Activated CD8-positive, alpha-beta memory T cell treated with anti-CD3 and anti-CD28 coated beads, Interleukin-2, amount 50 U/mL, for 1 hour (primary cell): ENCODE measurements at regions not wholly inside any gene's neighbourhood (a gene's known extent, or its start where the extent isn't known, plus 50 kb on each side); places are given as distances from the start of the nearest gene placed in this dataset.

Source experiments
- DNase-seq: peaks from one replicate; pipeline ENCODE4 v3.0.0-alpha.2; 2020; ENCODE audit errors: extremely low read depth

DNA sequence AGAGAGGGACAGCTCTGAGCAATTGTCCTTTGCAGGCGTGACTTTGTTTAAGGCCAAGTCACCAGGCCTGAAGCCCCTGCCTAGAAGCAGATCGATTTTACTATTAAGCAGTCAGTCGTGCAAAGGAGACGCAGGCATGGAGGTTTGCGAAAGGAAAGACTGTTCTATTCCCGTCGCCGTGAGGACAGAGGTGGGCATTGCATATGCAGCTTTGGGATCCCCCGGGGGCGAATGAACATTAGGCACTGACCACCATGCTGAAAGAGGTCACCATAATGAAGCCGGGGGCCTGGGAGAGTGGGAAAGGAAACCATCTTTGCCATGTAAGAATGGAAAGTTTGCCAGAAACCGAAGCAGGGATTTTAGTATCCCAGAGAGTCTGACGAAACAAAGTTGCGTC is 231.6 kb downstream of the BCL11A start:
- DNase-seq: no peak

DNA sequence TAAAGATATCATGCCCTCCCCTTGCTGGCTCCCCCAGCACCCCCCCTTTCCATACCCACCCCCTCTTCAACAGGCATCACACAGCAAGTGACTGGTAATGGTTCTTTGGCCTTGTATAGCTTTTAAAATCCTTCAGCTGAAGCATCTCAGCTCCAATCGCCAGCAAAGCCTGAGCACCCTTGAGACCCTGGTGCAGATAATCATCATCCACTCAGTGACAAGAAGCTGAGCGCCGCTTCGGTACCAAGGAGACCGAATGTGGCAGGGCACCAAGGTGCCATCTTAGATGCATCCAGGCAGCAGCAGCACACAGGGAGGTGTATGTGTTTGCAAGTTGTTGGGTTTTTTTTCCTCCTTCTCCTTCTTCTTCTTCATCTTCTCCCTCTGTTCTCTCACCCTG is 232.7 kb downstream of the BCL11A start:
- DNase-seq: no peak

DNA sequence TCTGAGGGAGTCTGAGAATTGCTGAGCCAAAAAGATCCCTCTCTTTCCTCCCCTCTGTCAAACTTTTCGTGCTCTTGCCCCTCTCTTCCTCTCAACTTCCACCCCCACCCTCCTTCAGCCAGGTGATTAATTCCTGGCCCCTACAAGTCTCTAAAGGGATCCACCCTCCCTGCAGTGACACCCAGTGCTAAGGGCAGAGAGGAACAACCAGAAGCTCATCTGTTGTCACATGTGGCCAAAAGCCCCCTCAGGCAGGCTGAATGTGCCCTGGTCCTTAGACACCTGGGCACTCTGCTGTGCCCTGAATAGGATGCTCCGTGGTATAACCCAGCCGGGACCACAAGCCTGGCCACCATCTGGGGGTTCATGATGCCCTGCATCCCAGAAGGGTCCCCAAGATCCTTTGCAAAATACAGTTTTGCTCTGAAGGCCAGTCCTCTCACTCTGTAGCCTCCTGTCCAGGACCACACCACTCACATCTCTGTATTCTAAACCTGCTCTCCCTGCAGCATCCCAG is 234.4 kb downstream of the BCL11A start:
- DNase-seq: no peak

DNA sequence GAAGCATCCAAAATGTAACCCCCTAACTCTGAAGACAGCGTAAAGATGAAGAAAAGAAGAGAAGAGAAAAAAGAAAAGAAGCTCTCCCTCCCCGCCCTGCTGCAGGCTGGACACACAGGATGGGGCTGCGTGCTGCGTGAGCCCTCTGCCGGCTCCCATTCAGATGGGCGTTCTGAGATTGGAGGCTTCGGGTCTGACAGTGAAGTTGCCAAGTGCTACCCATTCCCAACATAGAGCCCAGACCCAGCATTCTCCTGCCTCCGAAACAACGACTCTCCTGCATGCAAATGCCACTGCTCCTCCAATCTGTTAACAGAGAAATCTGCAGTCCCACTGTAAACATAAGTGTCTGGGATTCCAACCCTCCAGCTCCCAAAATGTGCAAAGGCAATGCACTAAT is 234.9 kb downstream of the BCL11A start:
- DNase-seq: no peak

DNA sequence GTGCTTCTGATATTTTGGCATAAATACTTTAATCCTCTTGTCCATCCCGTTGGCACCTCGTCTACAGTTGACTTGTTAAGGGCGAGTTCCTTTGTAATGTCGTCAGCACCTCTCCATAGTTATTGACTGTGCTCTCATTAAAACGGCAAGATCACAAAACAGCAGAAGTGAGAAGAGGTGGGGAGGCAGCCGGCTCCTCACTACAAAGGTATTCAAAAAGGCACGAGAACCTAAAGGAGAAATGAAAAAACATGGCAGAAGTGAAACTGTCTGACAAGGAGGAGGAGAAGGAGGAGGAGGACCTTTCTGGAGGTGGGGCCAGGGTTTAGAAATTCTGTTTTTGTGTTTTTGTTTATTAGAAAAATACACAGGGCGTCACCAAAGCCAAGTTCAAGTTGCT is 235.6 kb downstream of the BCL11A start:
- no peak for DNase-seq

DNA sequence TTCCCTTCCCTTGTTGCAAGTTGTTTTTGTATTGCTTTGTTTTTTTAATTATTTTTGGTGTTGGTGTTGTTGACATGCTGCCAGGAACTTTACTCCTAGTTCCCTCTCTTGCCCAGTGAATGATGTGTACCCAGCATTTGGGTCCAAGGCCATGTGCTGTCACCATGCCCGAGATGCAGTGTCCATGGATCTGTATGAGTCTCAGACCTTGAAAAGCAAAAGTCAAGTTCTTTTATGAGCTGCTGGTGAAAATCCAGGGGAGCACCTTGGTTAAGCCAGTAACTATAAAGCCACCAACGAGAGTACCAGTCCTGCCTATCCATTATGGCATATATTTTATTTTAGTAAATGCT is 236.4 kb downstream of the BCL11A start:
- no peak for DNase-seq

DNA sequence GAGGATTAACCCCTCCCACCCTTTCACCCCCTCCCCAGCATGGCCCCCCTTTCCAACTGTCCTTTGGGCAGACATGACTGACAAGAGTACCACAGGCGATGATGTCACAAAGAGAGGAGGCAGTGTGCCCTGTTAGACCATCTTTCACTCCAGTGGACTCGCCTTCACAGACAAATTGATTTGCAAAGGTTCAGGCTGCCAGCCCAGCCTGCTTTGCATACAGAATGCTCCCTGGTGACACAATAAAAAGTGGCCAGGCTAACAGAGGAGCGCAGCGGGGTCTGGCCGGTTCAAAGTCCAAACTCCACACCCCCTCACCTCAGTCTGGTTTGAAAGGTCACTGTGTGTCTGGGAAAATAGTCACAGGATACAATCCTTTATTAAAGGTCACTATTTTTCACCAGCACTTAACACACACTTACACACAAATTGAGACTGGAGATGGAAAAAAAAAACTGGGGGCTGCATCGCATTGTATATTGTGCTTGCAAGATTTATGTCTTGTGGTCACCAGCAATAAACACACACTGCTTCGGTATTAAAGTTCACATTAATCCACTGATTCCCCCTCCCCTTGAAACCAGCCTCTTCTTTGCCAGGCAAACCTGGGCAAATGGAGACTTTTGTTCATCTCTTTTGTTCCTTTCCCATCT is 236.9 kb downstream of the BCL11A start:
- no peak for DNase-seq

DNA sequence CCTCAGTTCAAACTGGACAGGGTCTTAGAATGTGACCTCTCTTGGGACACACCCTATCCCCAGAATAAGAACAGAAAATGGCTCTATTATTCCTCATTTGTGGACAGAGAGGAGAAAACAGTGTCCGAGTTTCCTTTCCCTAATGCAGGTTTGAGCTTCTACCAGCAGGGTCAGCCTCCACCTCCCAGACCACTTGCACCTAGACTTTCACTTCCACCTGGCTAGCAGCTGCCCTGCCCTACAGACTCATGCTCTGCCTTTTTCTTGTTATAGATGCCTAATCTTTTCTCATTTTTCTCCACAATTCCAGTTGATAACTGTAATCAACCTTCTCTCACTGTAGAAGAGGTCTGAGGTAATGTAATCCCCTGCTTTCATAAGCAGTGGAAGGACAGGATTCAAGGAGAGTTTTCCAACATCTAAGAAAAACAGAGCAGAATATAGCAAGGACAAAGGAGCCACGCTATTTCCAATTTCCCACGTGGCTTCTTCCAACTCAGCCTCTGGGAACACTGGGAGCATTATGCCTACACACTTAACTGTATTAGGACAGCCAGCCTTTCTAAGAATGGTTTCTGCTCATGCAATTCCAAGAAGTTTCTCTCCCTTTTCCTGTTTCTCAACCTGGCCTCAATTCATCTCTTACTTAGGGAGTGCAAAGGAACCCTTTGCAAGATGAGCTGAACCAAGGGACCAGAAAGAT is 239.8 kb downstream of the BCL11A start:
- no peak for DNase-seq

DNA sequence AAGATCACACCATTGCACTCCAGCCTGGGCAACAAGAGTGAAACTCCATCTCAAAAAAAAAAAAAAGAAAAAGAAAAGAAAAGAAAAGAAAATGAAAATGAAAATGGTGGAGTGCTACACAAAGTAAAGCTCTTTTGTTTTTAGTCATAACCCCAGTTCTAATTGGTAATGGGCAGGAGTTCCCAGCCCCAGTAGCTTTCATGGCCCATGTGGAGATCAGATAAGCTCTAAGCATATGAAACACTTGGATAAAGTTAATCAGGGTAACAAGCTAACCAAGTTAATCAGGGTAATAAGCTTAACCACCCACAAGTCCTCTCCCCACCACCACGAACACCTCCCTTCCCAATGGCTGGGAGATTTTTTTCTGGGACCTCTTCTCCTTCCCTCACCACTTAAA is 240.8 kb downstream of the BCL11A start:
- no peak for DNase-seq

DNA sequence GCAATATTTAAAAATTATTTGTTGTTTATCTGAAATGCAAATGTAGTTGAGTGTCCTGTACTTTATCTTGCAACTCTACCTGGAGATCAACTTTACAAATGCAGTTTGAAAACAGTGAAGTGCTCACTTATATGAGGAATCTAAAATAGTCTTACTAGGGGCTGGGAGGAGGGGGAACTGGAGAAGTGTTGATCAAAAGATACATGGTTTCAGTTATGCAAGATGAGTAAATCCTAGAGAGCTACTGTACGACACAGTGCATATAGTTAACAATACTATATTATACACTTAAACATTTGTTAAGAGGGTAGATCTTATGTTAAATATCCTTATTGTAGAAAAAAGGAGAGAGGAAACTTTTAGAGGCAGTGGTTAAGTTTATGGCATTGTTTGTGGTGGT is 241.9 kb downstream of the BCL11A start:
- no peak for DNase-seq

DNA sequence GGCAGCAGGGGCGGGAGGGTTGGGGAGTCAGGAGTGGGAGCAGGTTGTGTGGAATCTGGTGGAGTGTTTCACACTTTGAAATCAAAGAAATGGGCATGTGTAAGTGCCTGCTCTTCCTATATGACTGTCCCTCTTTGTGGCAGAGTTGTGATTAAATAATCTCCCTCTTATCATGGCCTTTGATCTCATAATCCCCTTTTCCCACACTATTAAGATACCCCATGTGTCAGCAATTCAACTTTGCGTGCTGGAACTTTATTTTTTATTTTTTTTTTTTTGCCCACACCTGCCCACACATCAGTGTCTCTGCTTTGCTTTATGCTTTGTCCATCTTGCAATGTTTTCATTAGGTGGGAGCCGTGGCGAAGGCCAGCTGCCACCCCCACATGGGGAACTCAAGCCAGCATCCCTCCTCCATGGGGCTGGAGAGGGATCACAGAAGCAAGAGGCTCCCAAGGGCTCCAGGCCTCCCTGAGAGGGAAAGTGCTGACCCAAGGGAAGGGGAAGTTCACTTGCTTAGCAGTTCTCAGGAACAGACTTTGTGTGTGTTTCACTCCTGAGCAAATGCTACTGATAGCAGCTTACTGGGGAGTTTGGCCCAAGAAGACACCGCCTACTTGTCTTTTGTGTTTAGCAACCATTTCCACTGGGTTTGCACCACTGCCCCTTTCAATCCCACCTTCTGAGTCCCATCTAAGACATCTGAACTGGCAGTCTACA is 243.4 kb downstream of the BCL11A start:
- DNase-seq: no peak

DNA sequence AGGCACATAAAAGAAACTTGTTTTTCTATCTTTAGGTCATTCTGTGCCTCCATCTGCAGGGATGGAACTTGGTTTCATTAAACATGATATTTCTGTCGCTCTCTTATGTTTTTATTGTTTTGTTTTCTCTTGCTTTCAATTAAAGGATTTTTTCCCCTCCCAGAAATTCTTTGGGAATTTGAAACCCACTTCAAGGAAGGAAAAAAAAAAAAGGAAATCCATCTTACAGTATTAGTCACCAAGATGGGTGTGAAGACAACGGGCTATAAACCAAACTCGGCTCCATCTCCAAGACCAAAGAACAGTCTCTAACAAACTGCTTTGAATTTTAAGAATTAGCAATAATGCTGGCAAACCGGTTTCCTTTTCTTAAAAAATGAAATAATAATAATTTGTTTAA is 244.1 kb downstream of the BCL11A start:
- no peak for DNase-seq

DNA sequence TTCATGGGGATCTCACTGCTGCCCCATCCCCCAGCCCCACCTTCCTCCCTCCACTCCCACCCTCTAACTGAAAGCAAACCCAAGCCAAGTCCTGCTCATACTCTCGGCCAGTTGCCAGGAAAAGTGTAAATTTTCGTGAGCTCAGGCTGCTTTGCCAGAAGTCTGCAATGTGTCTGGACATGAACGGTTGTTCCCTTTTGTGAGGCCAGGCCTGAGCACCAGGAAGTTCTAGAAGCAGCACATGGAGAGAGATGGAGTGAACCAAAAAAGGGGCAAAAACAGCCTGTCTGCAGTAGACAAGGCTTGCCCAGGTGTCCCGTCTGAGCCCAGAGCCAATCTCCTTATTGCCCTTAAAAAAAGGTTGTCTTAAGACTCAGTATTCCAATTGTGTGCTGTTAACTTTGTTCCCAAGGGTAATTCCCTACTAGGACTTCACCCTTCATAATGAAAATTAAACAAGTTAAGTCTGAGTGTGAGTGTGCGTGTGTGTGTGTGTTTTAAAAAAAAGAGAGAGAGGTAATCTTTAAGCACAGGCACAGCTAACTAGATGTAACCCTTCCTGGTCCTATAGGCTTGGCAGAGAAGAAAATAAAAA is 247.1 kb downstream of the BCL11A start:
- no peak for DNase-seq

DNA sequence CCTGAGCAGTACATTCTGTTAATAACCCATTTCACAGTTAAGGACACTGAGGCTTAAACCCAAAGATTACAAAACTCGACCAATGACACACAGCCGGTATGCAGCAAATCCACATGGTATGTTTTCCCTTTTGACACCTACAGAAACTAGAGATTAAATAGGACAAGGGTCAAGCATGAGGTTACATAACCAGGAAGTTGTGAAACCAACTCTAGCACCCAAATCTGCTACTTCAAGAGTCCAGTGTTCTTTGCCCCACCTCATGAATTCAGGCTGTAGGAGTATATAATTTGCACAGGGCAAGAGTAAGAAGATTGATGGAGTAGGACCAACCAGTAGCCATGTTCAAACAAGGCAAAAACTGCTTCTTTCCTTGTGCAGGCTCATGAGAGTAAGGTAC is 249.8 kb downstream of the BCL11A start:
- DNase-seq: no peak

DNA sequence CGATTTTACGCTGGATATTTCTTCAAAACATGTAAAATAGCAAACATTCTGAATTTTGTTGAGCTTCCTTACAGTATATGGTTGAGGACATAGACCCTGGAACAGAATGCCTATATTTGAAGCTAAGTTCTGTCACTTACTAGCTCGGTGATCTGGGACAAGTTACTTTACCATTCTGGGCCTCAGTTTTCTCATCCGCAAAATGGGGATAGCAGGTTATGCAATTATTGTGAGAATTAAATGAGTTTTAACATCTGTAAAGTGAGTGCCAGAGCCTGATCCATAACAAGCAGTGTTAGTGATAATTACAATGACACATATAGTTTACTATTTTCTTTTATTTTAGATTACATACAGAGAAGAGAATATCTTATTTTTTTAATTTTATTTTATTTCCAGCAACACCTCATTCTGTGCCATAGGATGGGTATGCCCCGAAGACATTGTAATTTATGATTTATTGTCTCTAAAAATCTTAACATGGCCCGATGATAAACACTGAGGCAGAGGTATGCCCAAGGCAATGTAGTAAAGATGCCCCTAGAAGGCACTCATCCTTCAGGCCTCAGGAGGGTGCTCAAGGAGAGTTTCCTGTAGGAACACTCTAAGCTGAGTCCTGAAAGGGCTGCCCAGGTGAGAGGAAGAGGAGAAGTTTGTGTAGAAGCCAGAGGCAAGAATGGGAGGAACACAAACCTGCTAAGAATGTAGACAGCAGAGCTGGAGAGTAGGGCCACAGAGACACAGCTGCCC is 250.9 kb downstream of the BCL11A start:
- no peak for DNase-seq

DNA sequence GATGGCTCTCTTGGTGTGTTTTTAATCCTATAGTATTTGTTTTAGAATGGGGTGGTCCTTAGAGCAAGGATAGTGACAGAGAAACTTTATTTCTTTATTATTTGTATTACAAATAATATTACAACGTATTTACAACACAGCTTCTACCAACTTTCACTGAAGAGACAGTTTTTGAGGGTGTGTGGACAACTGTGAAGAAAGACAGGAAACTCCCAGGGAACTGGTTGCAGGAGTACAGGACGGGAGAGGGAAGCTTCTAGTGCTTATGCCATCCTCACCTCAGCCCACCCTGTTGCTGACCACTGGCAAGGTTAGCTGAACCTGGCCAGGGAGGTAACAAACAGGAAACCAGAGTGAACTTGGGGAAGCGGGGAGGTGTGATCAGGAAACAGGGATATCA is 251.7 kb downstream of the BCL11A start:
- no peak for DNase-seq

DNA sequence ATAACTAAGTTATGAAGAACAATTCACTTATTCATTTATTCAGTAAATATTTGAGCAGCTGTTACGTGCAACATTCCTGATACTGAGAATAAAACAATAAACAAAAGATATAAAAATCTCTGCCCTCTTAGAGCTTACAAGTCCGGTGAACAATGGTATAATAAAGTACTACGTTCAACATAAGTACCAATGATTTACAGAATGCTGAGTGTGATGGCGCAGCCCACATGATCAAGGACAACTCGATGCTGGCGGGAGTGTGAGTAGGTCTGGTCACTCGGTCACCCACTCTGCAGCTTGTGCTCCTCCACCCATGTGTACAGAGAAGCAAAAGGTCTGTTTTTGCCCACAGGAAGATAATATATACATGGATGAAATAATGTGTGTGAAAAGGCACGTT is 254.3 kb downstream of the BCL11A start:
- no peak for DNase-seq

DNA sequence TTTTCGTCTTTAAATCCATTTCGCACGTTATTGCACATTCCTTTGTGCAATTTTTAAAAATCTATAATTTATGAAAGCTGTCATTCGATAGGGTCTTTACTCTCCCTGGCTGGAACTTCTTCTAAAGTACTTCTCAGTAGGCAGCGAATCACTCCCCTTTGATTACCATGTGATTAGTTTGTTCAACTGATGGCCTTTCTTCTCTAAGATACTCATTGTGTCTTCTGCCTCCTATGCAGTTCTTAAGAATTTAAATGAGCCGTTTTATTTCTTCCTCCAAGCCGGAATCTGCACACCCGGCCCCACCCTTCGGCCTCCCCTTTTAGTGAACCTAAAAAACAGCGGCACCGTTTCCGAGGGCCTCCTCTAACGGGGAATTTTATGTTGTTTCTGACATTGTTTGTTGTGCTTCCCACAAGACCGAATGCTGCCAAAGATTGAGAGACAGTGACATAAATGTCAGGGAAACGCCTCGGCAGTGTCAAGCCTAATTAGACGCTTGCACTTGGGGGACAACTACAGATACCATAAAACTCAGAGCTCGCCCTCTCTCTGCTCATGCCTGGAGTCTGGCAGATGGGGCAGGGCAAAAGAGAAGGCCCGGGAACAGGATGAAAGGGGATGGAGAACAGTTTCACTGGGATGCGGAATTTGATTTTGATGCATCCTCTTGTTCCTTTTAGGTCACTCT is 255.3 kb downstream of the BCL11A start:
- no peak for DNase-seq

DNA sequence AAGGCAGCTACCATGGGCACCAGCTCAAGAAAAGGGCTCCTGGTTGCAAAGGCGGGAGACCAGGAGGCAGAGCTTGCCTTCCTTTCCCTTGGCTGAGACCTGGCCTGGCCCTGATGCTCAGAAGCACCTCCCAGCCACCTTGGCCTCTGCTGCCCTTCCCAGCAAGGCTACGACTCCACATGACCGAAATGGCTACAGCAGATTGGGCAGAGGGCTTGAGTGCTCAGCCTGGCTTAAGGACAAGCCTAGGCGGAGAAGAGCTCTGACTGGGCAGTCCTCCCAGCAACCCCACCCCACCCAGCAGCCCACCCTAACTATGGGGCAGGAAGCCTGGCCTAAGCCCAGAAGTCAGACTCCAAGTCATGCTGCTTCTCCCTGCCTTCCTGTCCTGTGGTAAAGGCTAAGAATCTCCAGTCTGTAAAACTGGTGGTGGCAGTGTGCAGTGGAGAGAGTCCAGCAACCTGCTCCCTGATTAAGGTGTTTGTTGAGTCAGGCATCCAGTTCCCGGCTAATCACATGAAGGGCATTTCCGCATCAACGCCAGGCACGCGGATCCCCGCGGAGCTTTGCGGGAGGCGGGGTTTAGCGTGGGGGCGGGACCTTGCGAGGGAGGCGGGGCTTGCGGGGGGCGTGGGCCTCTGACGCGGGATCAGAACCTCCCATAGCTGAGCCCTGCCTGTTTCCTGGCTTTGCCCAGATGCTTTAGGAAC is 256.0 kb downstream of the BCL11A start:
- no peak for DNase-seq

DNA sequence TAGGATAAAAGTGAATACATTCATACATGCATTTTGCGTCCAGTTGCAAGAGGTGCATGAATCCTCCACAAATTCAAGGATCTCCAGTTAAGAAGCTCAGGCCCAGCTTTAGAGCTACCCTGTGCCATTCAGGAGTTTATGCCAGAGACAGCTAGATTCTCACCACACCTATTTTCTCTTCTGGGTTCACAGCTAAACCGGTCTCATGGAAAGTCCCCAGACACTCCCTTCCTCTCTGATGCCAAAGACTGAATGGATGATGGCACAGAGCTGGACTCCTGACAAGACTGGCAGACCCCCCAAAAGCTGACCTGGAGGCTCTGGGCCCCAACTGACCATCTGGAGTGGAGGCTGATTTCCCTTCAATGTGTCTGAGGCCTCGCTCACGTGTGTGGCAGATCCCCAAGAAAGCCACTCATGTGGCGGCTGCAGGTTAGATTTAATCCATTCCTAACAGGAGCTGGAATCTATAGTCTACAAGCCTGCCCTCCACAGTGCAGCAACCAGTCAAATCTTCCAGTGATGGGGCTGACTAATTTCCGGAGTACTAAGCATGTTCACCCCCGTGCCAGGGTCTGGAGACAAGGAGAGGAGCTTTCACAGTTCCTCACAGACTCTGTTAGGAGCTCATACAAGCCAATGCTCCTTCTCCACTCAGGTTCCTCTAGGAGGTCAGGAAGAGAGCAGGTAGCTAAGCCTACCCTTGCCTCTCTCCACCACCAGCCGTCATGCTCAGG is 257.1 kb downstream of the BCL11A start:
- no peak for DNase-seq
